Mesenteric fat pad (tissue), 1 donor: ENCODE measurements at regions not wholly inside any gene's neighbourhood (a gene's known extent, or its start where the extent isn't known, plus 50 kb on each side); places are given as distances from the start of the nearest gene placed in this dataset.

ENCODE experiments used
- DNase-seq: peaks from one replicate; pipeline ENCODE4 v3.0.0-alpha.2; 2020; ENCODE audit warnings: low spot score
- donor health status: DM: yes; HTN: yes; CAD: no.

DNA sequence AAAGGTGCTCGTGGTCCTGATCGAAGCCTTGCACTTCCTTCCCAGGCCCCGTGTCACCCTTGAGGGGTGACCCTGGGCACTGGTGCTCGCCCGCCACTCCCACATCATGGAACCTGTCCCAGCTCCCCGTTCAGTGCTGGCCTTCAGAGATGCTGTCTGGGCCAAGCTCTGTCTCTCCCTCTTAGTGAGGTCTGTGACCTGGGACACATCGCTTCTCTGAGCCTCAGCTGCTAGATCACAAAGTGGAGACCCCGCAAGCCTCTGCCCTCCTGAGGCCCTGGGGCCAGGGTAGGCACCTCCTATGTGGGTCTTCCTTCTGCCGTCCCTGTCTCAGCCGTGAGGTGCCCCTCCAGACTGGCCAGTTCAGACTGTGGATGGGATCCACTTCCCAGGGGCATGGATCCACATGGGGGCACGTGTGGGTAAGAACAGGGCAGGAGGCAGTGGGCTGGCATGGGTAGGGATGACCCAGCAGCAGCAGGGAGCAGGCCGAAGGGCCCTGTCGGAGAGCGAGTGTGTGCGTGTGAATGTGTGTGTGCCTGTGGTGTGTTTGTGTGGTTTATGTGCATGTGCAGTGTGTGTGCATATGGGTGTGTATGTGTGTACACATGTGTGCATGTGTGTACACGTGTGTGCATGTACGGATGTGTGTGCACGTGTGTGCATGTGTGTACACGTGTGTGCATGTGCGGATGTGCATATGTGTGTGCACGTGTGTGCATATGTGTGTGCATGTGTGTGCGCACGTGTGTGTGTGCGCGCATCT is 1073.7 kb downstream of the BRD1 start:
- DNase-seq: peak; percentile 53

DNA sequence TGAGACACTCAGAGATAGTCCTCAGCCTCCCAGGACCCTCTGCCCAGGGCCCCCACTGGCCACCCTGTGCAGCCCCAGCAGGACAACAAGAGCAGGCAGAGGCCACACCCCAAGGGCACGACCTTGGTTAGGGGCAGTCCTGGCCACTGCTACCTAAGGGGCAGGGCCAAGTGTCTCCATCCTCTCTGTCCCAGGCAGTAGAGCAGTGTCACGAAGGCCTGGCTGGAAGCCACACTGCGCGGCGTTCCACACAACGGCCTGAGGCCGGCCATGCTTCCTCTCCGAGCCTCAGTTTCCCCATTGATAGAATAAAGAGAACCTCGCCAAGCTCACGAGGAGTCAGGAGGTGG is 1074.3 kb downstream of the BRD1 start:
- DNase-seq: peak; percentile 74

DNA sequence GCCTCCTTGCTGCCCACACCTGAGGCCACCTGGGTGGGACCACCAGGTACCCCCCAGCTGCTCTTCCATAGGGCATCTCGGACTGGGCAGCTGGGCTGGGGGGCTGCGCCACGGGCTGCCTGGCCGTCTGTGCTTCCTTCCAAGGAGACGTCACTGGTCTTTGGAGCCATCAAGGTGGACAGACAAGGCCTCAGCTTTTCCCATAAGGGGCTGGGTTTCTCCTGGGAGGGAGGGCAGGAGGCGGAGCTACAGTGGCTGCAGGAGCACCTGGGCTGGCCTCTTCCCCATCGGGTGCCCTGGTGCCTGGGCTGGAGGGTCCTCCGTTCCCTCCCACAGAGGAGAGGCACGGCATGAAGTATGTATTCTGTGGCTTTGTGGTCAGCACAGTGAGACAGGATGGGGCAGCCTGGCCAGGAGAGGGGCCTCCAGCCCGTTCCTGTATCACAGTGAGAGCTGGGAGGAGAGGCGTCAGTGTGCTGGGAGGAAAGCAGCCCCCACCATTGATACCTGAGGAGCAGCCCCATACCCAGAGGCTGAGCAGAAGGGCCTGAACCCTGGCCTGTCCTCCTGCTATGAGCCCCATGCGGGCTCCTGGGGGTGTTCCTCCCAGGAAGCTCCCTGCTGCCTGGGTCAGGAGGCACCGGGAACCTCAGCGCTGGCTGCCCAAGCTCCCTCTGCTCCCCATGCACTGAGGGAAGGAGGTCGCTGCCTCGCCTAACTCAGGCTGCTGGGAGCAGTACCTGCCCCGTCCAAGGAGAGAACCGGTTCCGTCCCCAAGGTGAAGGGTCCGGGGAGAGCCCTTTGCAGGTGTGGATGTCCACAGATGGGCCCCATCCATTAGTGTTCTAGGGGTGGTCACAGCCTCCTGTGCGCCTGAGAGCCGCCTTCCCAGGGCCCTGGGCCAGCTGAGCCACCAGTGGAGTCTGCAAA is 1075.0 kb downstream of the BRD1 start:
- peak; percentile 87 for DNase-seq

DNA sequence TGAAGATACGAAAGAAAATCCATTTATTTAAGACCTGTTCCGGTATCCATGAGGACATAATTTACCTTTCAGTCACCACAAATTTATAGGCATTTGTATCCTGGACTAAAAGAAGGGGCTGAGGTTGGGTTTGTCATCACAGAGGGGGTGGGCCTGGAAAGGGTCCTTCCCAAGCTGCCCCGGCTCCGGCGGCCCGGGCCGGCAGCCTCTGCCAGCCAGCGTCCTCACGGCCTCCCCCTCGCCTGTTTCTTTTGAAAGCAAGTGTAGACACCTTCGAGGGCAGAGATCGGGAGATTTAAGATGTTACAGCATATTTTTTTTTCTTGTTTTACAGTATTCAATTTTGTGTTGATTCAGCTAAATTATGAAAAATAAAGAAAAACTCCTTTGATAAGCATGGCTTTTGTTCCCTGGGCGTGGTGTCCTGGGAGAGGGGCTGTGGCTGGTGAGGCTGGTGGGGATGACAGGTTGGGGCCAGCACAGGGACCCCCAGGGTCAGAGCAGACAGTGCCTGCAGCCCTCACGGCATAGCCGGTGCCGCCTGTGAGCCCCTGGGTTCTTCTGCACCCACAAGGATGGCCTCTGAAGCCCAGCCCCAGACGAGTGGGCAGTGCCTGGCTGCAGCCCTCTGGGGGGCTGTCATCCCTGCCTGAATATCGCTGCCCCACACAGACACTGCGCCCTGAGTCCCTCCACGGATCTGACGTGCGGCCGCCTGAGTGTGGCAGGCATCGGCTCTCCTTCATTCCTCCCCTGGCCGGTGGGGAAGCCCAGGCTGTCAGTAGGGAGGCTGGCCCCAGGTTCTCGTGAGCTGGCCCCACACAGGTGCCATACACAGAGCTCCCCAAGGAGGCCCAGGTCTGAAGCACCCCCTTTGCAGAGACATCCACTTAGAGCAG is 1075.9 kb downstream of the BRD1 start:
- peak; percentile 83 for DNase-seq

DNA sequence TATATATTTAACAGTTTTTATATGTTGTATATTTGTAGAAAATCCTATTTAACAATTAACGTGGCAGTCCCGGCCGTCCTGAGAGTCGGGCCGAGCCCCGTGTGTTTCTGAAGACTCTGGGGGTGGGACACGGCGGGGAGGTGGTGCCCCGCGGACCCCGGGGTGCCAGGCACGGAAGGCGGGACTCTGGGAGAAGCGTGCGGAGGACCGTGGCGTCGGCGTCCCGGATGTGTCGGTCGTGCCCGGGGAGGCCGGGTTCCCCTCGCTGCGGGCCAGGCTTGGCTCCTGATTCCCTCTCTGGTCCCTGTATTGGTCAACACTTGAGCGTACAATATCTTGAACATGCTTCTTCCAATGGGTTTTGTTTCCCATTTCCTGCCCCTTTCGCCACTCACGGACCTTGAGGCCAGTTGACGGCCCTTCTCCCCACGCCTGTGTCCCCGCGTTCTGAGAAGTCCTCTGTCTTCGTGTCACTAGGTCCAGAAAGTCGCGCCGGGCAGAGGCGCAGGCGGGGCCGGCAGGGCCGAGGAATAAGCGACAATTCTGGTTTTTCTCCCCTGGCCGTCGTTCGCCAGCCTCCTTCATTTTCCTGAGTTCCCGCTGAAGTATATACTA is 1076.7 kb downstream of the BRD1 start:
- DNase-seq: peak; percentile 86

DNA sequence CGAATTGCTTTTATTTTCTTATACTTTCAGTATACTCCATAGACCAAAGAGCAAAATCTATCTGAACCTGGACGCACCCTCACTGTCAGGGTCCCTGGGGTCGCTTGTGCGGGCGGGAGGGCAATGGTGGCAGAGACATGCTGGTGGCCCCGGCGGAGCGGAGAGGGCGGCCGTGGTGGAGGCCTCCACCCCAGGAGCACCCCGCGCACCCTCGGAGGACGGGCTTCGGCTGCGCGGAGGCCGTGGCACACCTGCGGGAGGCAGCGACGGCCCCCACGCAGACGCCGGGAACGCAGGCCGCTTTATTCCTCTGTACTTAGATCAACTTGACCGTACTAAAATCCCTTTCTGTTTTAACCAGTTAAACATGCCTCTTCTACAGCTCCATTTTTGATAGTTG is 1077.4 kb downstream of the BRD1 start:
- DNase-seq: peak; percentile 67

DNA sequence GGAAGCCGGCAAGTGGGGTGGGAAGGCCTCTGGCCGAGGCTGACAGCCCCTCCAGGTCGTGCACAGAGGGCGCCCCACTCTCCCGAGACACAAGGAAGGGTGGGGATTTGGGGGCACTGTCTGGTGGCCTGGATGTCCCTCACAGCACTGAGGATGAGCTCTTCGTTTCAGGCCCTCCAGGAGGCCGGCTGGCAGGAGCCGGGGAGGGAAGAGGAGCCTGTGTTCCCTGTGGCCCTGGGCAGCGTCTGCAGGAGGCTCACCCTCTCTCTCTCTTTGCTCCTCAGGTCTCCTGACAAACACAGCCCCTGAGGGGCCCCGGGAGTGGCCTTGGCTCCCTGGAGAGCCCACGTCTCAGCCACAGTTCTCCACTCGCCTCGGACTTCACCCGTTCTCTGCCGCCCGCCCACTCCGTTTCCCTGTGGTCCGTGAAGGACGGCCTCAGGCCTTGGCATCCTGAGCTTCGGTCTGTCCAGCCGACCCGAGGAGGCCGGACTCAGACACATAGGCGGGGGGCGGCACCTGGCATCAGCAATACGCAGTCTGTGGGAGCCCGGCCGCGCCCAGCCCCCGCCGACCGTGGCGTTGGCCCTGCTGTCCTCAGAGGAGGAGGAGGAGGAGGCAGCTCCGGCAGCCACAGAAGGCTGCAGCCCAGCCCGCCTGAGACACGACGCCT is 1078.0 kb downstream of the BRD1 start:
- peak; percentile 76 for DNase-seq

DNA sequence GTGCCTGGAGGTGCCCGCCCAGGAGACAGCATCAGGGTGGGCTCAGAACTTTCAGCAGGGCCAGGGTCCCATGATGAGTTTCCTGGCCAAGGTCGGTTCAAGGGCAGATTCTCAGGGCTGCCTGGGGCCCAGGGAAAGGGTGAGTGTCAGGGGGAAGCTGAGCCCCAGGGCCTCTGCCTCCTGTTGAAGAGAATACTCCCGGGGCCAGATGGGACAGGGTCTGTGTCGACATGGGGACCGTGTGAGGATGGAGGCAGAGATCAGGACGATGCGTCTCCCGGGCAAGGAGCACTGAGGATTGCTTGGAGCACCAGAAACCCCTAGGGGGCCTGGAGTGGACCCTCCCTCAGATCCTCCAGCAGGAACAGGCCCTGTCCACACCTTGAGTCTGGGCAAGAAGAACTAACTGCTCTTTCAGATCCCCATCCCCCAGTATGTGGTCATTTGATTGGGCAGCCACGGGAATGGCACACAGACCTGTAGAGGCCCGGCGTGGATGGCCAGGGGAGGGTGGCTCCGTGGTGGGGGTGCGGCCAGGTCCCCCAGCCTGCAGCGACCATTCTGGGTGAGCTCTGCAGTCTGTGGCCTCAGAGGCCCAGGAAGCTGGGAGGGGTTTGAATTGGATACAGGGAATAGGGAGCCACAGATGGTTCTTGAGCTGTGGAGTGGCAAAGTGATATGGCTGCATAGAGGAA is 1078.7 kb downstream of the BRD1 start:
- peak; percentile 75 for DNase-seq

DNA sequence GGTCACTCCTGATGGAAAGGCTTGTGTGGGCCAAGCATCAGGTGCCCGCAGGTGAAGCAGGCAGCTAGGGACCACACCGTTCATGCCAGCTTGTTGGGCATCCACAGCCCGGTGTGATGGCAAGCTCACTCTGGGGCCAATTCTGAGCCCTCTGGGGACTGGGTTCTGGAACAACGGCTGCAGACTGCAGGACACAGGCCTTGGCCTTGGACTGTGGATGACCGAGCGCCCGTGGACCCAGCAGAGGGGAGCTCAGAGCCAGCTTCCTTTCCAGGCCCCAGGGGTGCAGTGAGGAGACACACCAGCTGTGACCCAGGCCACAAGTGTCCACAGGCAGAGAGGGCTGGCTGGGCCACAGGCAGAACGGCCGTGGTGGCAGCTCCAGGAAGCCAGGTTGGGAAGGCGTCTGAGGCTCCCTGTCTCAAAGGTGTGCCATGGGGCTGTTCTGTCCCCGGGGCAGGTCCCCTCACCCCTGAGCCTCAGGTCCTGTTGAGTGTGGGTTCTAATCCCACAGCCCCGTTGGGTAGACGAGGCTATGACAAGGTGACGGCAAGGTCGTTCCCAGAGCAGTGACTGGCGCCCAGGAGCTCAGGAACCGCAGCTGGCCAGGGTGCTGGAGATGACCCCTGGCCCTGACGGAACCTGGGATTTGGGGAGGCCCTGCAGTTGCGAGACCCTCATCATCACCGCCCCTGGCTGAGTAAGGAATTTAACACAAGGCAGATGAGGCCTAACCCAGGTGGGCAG is 1079.4 kb downstream of the BRD1 start:
- peak; percentile 85 for DNase-seq

DNA sequence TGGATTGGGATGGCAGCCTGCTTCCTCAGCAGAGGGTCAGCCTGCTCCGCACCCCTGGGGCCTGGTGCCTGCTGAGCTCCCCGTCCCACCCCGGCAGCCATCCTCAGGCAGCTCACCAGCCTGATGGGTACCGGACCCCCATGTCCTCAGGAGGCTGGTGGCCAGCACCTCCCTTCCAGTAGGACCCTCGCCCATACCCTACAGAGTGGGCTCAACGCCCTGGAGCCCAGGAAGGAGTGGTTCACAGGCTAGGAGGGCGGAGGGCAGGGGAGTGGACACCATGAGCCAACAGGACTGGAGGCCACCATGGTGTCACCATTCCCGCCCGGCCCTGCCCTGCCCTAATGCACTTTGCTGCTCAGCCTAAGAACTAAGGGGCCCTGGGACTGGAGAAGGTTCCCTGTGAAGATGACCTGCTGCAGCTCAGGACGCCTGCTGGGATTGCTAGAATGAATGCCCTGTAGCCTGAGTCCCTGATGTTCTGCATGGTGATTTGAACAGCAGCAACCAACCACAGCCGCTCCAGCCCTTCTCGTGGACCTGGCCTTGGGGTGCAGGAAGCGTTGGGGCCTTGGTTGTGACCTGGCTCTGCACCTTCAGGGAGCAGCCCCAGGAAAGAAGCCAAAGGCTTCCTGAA is 1080.8 kb downstream of the BRD1 start:
- peak; percentile 83 for DNase-seq

DNA sequence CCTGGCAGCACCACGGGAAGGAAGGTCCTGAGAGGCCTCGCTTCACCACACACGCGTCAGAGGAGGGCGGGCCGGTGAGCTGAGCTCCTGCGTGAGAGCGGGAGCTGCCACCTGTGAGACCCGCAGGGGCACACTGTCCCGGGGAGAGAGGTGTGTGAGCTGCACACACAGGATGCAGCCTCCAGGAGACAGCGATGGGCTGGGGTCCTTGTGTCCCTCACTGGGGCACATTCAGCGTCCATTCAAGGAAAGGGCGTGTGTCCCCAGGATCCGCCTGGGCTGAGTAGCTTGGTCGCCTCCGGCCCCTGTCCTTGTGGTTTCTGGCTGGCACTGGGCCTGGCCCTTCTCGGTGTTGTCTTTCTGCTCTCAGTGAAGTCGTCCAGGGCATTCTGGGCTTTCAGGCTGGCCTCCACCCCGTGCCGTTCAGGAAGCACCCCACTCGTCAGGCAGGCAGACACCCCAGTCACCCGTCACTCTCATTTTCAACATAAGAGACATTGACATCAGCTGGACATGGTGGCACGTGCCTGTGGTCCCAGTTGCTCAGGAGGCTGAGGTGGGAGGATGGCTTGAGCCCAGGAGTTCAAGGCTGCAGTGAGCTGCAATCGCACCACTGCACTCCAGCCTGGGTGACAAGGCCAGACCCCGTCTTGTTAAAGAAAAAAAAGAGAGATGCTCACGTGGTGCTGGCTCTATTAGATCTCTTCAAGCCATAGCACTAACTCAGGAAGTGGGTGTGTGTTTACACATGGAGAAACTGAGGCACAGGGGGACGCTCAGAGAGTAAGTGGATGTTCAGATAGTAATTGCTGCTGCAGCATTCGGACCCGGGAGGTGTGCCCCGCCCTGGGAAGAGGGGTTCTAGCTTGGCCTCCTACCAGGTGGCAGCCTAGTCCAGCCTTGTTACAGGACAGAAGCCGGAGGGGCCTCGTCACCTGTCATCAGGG is 1081.6 kb downstream of the BRD1 start:
- DNase-seq: peak; percentile 82

DNA sequence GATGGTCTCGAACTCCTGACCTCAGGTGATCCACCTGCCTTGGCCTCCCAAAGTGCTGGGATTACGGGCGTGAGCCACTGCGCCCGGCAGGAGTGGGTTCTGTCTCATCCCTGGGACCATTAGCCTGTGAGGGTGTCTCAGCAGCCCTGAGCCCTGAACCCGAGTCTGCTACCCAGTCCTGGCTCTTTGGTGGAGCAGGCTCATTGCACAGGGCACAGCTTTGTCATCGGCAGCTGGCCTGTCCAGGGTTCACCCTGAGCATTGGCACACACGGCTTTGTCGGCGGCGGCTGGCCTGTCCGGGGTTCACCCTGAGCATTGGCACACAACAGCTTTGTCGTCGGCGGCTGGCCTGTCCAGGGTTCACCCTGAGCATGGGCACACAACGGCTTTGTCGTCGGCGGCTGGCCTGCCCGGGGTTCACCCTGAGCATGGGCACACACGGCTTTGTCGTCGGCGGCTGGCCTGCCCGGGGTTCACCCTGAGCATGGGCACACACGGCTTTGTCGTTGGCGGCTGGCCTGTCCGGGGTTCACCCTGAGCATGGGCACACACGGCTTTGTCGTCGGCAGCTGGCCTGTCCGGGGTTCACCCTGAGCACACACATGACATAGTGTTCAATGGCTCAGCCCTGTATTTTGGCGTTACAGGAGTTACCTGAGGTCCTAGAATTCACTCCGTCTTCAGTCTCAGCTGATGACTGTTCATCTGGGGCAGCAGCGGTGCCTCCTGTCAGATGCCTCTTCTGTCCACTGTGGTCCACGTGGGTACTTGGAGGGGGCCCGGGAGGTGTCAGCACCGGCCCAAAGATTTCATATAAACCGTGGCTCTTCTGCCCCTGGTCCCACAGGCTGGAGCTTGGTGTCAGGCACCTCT is 1082.5 kb downstream of the BRD1 start:
- peak; percentile 62 for DNase-seq

DNA sequence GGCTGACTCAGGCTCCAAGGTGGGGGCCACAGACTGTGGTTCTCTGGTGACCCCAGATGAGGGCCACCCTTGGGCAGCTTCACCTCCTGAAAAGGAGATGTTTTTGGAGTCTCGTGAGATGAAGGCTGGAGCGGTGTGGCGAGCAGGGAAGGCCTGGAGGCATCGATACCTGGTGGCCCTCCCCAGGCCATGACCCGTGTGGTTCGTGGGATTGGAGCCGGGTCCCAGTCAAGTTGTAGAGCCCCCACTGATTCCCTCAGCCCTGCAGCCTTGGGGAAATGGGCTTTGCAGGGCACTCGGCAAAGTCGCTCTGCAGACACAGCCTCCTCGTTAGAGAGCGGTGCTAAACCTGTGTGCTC is 1083.4 kb downstream of the BRD1 start:
- DNase-seq: peak; percentile 84

DNA sequence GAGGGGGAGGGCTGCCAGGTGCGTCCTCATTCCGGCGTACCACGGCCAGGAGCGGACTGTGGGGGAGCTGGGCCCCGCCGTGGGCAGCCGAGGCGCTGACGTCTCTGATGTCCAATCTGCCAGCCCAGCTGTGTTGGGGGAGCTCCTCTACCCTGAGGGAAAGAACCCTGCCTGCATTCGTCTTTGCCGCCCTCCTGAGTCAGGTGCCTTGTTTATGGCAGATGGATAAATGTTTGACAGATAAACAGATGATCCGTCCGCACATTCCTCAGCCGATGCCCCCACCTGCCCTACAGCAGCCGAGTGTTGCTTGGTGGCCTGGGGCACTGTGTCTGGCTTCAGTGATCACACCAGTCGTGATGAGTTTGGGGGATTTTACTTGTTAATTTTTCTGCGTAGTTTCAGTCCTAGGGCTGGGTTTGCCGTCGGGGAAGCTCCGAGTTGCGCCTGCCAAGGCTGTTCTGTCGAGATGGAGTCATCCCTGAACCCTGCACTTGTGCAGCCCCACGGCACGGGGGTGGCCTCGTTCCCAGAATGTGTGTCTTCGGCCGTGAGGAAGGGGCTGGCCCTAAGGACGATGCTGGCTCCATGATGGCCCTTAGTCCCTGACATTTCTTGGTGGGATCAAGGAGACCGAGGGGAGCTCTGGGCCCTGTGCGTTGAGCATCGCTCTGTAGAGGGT is 1083.9 kb downstream of the BRD1 start:
- peak; percentile 77 for DNase-seq

DNA sequence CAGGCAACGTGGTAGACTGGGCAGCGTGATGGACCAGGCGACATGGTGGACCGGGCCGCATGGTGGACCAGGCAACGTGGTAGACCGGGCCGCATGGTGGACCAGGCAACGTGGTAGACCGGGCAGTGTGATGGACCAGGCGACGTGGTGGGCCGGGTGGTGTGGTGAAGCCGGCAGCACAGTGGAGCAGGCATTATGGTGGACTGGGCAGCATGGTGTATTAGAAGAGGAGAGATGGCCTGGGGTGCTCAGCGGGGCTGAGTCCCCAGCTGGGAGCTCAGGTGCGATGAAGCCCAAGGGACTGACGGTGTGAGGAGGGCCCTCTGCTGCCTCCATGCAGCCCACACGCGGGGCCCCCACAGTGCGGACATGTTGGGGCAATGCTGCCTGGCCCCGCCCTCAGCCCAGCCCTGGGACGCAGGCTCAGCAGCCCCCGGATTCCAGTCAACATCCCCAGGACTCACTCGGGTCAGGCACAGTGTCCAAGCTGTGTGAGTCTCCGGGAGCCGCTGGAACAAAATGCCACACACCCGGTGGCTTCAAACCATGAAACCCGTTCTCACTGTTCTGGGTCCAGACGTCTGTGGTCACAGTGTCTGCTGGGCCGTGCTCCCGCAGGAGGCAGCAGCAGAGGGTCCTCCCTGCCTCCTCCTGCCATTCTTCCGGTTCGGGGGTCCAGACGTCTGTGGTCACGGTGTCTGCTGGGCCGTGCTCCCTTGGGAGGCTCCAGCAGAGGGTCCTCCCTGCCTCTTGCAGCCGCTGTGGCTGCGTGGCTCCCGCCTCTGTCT is 1084.9 kb downstream of the BRD1 start:
- peak; percentile 80 for DNase-seq
